ENCODE measurements at regions not wholly inside any gene's neighbourhood (a gene's known extent, or its start where the extent isn't known, plus 50 kb on each side); places are given as distances from the start of the nearest gene placed in this dataset.
"Not testable (repeated sequence)": the region's sequence is repeated elsewhere in the genome, so short reads cannot be mapped to it uniquely, and the experiment has no call there.

GRCh38 chr1:70507991-70508390 is 96.9 kb downstream of the CTH start:
- POLR2A ChIA-PET (ENCODE audit: partially characterized antibody), result interaction anchor here (1.4 kb wide), 1 partner anchor 97 kb away, joined by 4 read pairs; the partner anchor contains the start of gene CTH
- not testable (repeated sequence) for H3K56ac ChIP-seq (replicated peaks; ENCODE audit: insufficient read length, low read depth, low read length); H3K9ac ChIP-seq (replicated peaks in 1 of 4; ENCODE audit: extremely low read depth in 1 of 4, low read depth in 3 of 4, low read length in 3 of 4); DNase-seq (ENCODE audit: low read depth in 1 of 2, low spot score in 2 of 2); H4K91ac ChIP-seq (replicated peaks; ENCODE audit: insufficient read length, low read length); H3K23ac ChIP-seq (ENCODE audit: insufficient read length); H2BK20ac ChIP-seq (ENCODE audit: low read length); H3K79me1 ChIP-seq (ENCODE audit: low read depth, low read length); H3K23me2 ChIP-seq (ENCODE audit: low read depth, low read length); H3K36me3 ChIP-seq (ENCODE audit: control insufficient read depth in 2 of 4, insufficient read depth in 4 of 4, low read length in 3 of 4); H2AK5ac ChIP-seq (ENCODE audit: low read depth, low read length); H2BK120ac ChIP-seq (replicated peaks; ENCODE audit: low read depth, low read length); H3K9me3 ChIP-seq (ENCODE audit: insufficient read depth in 2 of 2, low read depth in 1 of 2, low read length in 1 of 2); H4K5ac ChIP-seq (ENCODE audit: insufficient read length, low read depth, low read length); H3K4me3 ChIP-seq (ENCODE audit: extremely low read depth in 1 of 4, insufficient read depth in 2 of 4, low read depth in 3 of 4, low read length in 4 of 4); H2BK12ac ChIP-seq (ENCODE audit: low read depth, low read length); H4K20me1 ChIP-seq (replicated peaks in 1 of 2; ENCODE audit: control insufficient read depth in 1 of 2, insufficient read depth in 2 of 2, low read length in 2 of 2); H2BK15ac ChIP-seq (ENCODE audit: low read length); H3K4ac ChIP-seq (replicated peaks; ENCODE audit: insufficient read length, low read depth, low read length); H2AFZ ChIP-seq (ENCODE audit: low read length); H4K8ac ChIP-seq (ENCODE audit: extremely low read depth, insufficient read depth, low read length); H3K4me2 ChIP-seq (ENCODE audit: insufficient read depth in 1 of 2, low read depth in 2 of 2, low read length in 2 of 2); H3K27me3 ChIP-seq (replicated peaks in 1 of 4; ENCODE audit: control insufficient read depth in 3 of 4, extremely low read depth in 1 of 4, insufficient read depth in 3 of 4, low read length in 3 of 4); H3K18ac ChIP-seq (ENCODE audit: extremely low read depth, low read length); H2BK5ac ChIP-seq (ENCODE audit: low read depth, low read length); H3K14ac ChIP-seq (ENCODE audit: insufficient read length); H3K4me1 ChIP-seq (replicated peaks in 1 of 4; ENCODE audit: control insufficient read depth in 3 of 4, insufficient read depth in 4 of 4, low read length in 3 of 4); FAIRE-seq; H3K27ac ChIP-seq (ENCODE audit: low read depth, low read length); H3K79me2 ChIP-seq (ENCODE audit: control insufficient read depth in 1 of 2, insufficient read depth in 2 of 2, low read length in 2 of 2)
- 86% methylated on average over 3 of the region's 3 CpGs; no CpG with 5 or more reads in 1 of the 2 experiments for WGBS, 2 experiments (ENCODE audit: extremely low coverage in 1 of 2, insufficient coverage in 1 of 2, insufficient read length in 1 of 2, insufficient replicate concordance in 2 of 2, low coverage in 1 of 2, low lambda C conversion rate in 2 of 2, missing lambda C conversion rate in 1 of 2)
- CTCF ChIA-PET (ENCODE audit: partially characterized antibody), result interaction anchor here (0.6 to 1.6 kb wide), 7 partner anchors 9 to 445 kb away, joined by 3 to 6 read pairs (median 3); partner anchors contain the start of gene CTH
